IMR-90 (cell line): ENCODE measurements at regions not wholly inside any gene's neighbourhood (a gene's known extent, or its start where the extent isn't known, plus 50 kb on each side); places are given as distances from the start of the nearest gene placed in this dataset.

Experiments
- ATAC-seq: fragments of 200-7000 bp; cut with Tn5 transposase; 2 replicates; pipeline ENCODE4 v1.9.1; 2020; ENCODE audit warnings: low read depth, mild to moderate bottlenecking, moderate library complexity
- BruUV-seq: library from RNA; stranded (reverse); fragments of 400-500 nt; replicated peaks from 2 replicates; lab custom pipeline; 2021; lab: Mats Ljungman, UMichigan
- CTCF ChIA-PET: fragments of 300-600 bp; formaldehyde crosslinking; extraction: SDS; loops from one replicate; lab custom pipeline; 2021; ENCODE audit warnings: antibody characterized with exemption; lab: Yijun Ruan, JAX
- POLR2A ChIA-PET: fragments of 300-600 bp; sonication (Branson Sonifier 250); formaldehyde crosslinking; loops from one replicate; lab custom pipeline; 2022; ENCODE audit warnings: antibody characterized with exemption; ENCODE audit not compliant: unreplicated experiment; lab: Charles Lee
- DNase-seq: peaks from one replicate; pipeline ENCODE4 v3.0.0; 2013
- H2AFZ ChIP-seq: replicated peaks from 2 replicates; pipeline ENCODE3; 2013; ENCODE audit warnings: low read length, mild to moderate bottlenecking; ENCODE audit not compliant: poor library complexity
- H2AK5ac ChIP-seq: 2 replicates; pipeline ENCODE4 v1.6.1; 2013; ENCODE audit warnings: low read depth, low read length, inconsistent platforms
- H2AK9ac ChIP-seq: replicated peaks from 2 replicates; pipeline ENCODE3; 2013; ENCODE audit warnings: mild to moderate bottlenecking, low read depth, low read length, moderate library complexity; ENCODE audit not compliant: poor library complexity
- H2BK120ac ChIP-seq: 2 replicates; pipeline ENCODE4 v1.6.1; 2013; ENCODE audit warnings: low read depth, low read length, inconsistent platforms
- H2BK15ac ChIP-seq: 3 replicates; pipeline ENCODE4 v1.6.1; 2013; ENCODE audit warnings: low read depth, low read length, inconsistent platforms
- H2BK20ac ChIP-seq: 2 replicates; pipeline ENCODE4 v1.6.1; 2013; ENCODE audit warnings: low read depth, mild to moderate bottlenecking, inconsistent platforms, low read length, moderate library complexity
- H2BK5ac ChIP-seq: 2 replicates; pipeline ENCODE4 v1.6.1; 2013; ENCODE audit warnings: mild to moderate bottlenecking, low read depth, low read length, inconsistent platforms; ENCODE audit not compliant: poor library complexity, severe bottlenecking
- H3K14ac ChIP-seq: replicated peaks from 2 replicates; pipeline ENCODE4 v1.6.1; 2013; ENCODE audit warnings: low read depth, low read length, inconsistent platforms
- H3K18ac ChIP-seq: 2 replicates; pipeline ENCODE4 v1.6.1; 2013; ENCODE audit warnings: low read depth, low read length, control low read depth
- H3K23ac ChIP-seq: 2 replicates; pipeline ENCODE4 v1.6.1; 2013; ENCODE audit warnings: low read depth, low read length, inconsistent platforms
- H3K27ac ChIP-seq: 2 replicates; pipeline ENCODE4 v1.5.1; 2013; ENCODE audit warnings: mild to moderate bottlenecking, control low read depth, low read length; ENCODE audit not compliant: insufficient read depth
- H3K27me3 ChIP-seq: 2 replicates; pipeline ENCODE4 v1.6.1; 2013; ENCODE audit warnings: low read length; ENCODE audit not compliant: control insufficient read depth, insufficient read depth
- H3K36me3 ChIP-seq: 2 replicates; pipeline ENCODE4 v1.6.1; 2013; ENCODE audit warnings: low read length, mixed read lengths; ENCODE audit not compliant: control insufficient read depth, insufficient read depth
- H3K4ac ChIP-seq: 2 replicates; pipeline ENCODE4 v1.6.1; 2013; ENCODE audit warnings: low read depth, low read length, inconsistent platforms
- H3K4me1 ChIP-seq: 2 replicates; pipeline ENCODE4 v1.6.1; 2013; ENCODE audit warnings: low read length, mixed read lengths; ENCODE audit not compliant: control insufficient read depth, insufficient read depth
- H3K4me2 ChIP-seq: 2 replicates; pipeline ENCODE4 v1.6.1; 2013; ENCODE audit warnings: low read depth, mild to moderate bottlenecking, control low read depth, low read length, moderate library complexity
- H3K4me3 ChIP-seq: 2 replicates; pipeline ENCODE4 v1.5.1; 2013; ENCODE audit warnings: low read depth, mild to moderate bottlenecking, control low read depth, low read length, moderate library complexity; ENCODE audit not compliant: insufficient read depth
- H3K56ac ChIP-seq: 2 replicates; pipeline ENCODE4 v1.6.1; 2013; ENCODE audit warnings: low read length, inconsistent platforms; ENCODE audit not compliant: insufficient read depth; ENCODE audit errors: extremely low read depth
- H3K79me1 ChIP-seq, 2 experiments: 2 replicates each; pipeline ENCODE4 v1.6.1; 2013; ENCODE audit warnings: low read length in 2 of 2, inconsistent platforms in 1 of 2, low read depth in 1 of 2
- H3K9ac ChIP-seq: 2 replicates; pipeline ENCODE4 v1.6.1; 2013; ENCODE audit warnings: low read depth, low read length, control low read depth
- H3K9me1 ChIP-seq: 2 replicates; pipeline ENCODE4 v1.6.1; 2013; ENCODE audit warnings: low read length, inconsistent platforms; ENCODE audit not compliant: insufficient read depth
- H3K9me3 ChIP-seq: 2 replicates; pipeline ENCODE4 v1.6.1; 2013; ENCODE audit warnings: low read length; ENCODE audit not compliant: control insufficient read depth, insufficient read depth
- H4K20me1 ChIP-seq: 2 replicates; pipeline ENCODE4 v1.6.1; 2013; ENCODE audit warnings: low read length, inconsistent platforms; ENCODE audit not compliant: insufficient read depth
- H4K5ac ChIP-seq: 2 replicates; pipeline ENCODE4 v1.6.1; 2013; ENCODE audit warnings: mild to moderate bottlenecking, low read depth, low read length, control low read depth
- H4K8ac ChIP-seq, 2 experiments: 2 replicates each; pipeline ENCODE4 v1.6.1; 2013; ENCODE audit warnings: low read depth in 2 of 2, low read length in 2 of 2, control low read depth in 1 of 2, inconsistent platforms in 1 of 2
- H4K91ac ChIP-seq: 2 replicates; pipeline ENCODE4 v1.6.1; 2013; ENCODE audit warnings: low read depth, low read length, inconsistent platforms; ENCODE audit not compliant: insufficient read depth
- MXI1 ChIP-seq: IDR thresholded peaks from 2 replicates; pipeline ENCODE4 v1.6.1; 2012; ENCODE audit warnings: low read depth, mild to moderate bottlenecking, low read length, moderate library complexity, borderline replicate concordance
- NFE2L2 ChIP-seq: fragments of 150-350 bp; IDR thresholded peaks from 2 replicates; pipeline ENCODE4 v1.6.1; 2016; ENCODE audit warnings: low read depth, mild to moderate bottlenecking, low read length
- RAD21 ChIP-seq: IDR thresholded peaks from 2 replicates; pipeline ENCODE4 v1.6.1; 2012; ENCODE audit warnings: low read length, improper control_type of control experiment
- RFX5 ChIP-seq: IDR thresholded peaks from 2 replicates; pipeline ENCODE4 v1.8.0; 2012; ENCODE audit warnings: low read depth, mild to moderate bottlenecking, low read length, moderate library complexity
- SMC3 ChIP-seq: fragments of 150-350 bp; IDR thresholded peaks from 2 replicates; pipeline ENCODE4 v1.6.1; 2016; ENCODE audit warnings: low read depth, mild to moderate bottlenecking, antibody characterized with exemption, low read length, moderate library complexity
- WGBS, 2 experiments: methylation state at CpG; one replicate each; pipeline versions ENCODE4 v1.1.5 to v1.1.7; 2013; ENCODE audit warnings: missing lambda C conversion rate in 2 of 2; ENCODE audit not compliant: insufficient read length in 1 of 2; ENCODE audit errors: extremely low coverage in 2 of 2; 5-methylcytosine and 5-hydroxymethylcytosine counted together
- dilution Hi-C: fragments of 300-500 bp; cut with HindIII; formaldehyde crosslinking; loops from one replicate; pipeline ENCODE4 v1.14.3; 2018; ENCODE audit warnings: low sequenced_read_pairs; ENCODE audit not compliant: unreplicated experiment
- in situ Hi-C: fragments of 300-500 bp; cut with MboI; formaldehyde crosslinking; loops from 3 replicates; pipeline ENCODE4 v1.14.3; 2019; ENCODE audit warnings: low sequenced_read_pairs, inconsistent platforms, mixed read lengths
- intact Hi-C: fragments of 100-400 bp; cut with micrococcal nuclease; formaldehyde crosslinking; loops from 2 replicates; pipeline ENCODE4 v1.10.0; 2022

DNA sequence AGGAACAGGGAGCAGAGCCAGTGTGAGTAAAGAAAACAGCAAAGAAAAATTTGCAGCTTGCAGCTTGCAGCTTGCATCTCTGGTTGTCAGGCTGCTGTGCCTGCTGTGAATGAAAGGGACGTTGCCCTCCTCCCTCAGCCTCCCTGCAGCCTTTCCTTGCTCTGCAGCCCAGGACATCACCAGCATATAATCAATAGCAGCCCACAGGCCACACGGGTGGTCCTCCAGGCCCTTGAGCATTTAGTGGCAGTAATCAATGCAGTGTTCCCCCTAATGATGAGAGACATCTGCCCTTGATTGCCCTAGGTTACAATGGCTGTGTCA is 122.2 kb upstream of the TACR1 start:
- H2BK120ac ChIP-seq = no peak overlapping the region
- no peak overlapping the region for H3K4me3 ChIP-seq
- H3K79me1 ChIP-seq = no peaks in the 10 kb centered on the region
- ChIA-PET CTCF (interaction anchor here (0.8 kb wide), 1 partner anchor 11 kb away, joined by 3 read pairs; no protein-coding TSS in a partner anchor), POLR2A (no interaction called here)
- H4K8ac ChIP-seq = peak overlapping the region in 1 of 2 experiments; percentile 15; a peak in 1 of 4 replicates
- H2AK9ac ChIP-seq = no peak overlapping the region
- no peak overlapping the region for H3K27ac ChIP-seq
- 33% methylated on average over 1 of the region's 2 CpGs; no CpG with 5 or more reads in 1 of the 2 experiments for WGBS, 2 experiments
- no peak overlapping the region for H2AK5ac ChIP-seq
- no peaks in the 10 kb centered on the region for H3K27me3 ChIP-seq
- dilution Hi-C loops (no loop called here), in situ Hi-C loops (no loop called here), intact Hi-C loops (no loop called here)
- no peaks in the 10 kb centered on the region for H3K9me1 ChIP-seq
- ATAC-seq = no peak; the same call in 1 of the 2 replicates
- no peak overlapping the region for H3K14ac ChIP-seq
- BruUV-seq = no TSS peak
- no peak overlapping the region for H3K4me2 ChIP-seq
- no peak overlapping the region; the same call in 1 of the 2 replicates for H2BK20ac ChIP-seq
- no peak overlapping the region for H3K18ac ChIP-seq
- H3K4me1 ChIP-seq = peaks cover 3% of the 10 kb centered on the region; the same call in 1 of the 2 replicates
- no peak for TF ChIP-seq RFX5
- no peak for TF ChIP-seq MXI1
- TF ChIP-seq RAD21 = no peak
- no peak for TF ChIP-seq SMC3
- no peak for TF ChIP-seq NFE2L2
- no peak overlapping the region for H3K56ac ChIP-seq
- H2AFZ ChIP-seq = no peak overlapping the region
- no peak overlapping the region for H3K9ac ChIP-seq
- H4K91ac ChIP-seq = no peak overlapping the region
- H3K9me3 ChIP-seq = no peaks in the 10 kb centered on the region
- no peak overlapping the region for H3K23ac ChIP-seq
- no peak overlapping the region; the same call in 2 of the 3 replicates for H2BK15ac ChIP-seq
- DNase-seq = no peak
- H4K20me1 ChIP-seq = no peaks in the 10 kb centered on the region
- H3K4ac ChIP-seq = no peak overlapping the region
- no peaks in the 10 kb centered on the region for H3K36me3 ChIP-seq
- H2BK5ac ChIP-seq = no peak overlapping the region
- H4K5ac ChIP-seq = no peak overlapping the region
